Vagina (tissue), 2 donors: ENCODE measurements at regions not wholly inside any gene's neighbourhood (a gene's known extent, or its start where the extent isn't known, plus 50 kb on each side); places are given as distances from the start of the nearest gene placed in this dataset.

Experiments used
- DNase-seq, 2 donors: peaks; one replicate each; pipeline ENCODE4 v3.0.0-alpha.2; 2017; ENCODE audit errors: extremely low spot score in 2 of 2
- H3K27ac ChIP-seq: fragments of 200-600 bp; sonication (generic); one replicate; pipeline ENCODE4 v1.5.1; 2019
- H3K27me3 ChIP-seq: fragments of 200-600 bp; sonication (generic); one replicate; pipeline ENCODE4 v1.5.1; 2019
- H3K36me3 ChIP-seq, 2 donors: fragments of 200-600 bp; sonication (generic); one replicate each; pipeline ENCODE4 v1.5.1; 2017 to 2019
- H3K4me1 ChIP-seq: fragments of 200-600 bp; sonication (generic); one replicate; pipeline ENCODE4 v1.5.1; 2019
- H3K4me3 ChIP-seq, 2 donors: fragments of 200-600 bp; sonication (generic); 1 replicate in 1 of 2; 2 replicates in 1 of 2; pipeline ENCODE4 v1.5.1; 2016 to 2019
- H3K9me3 ChIP-seq: fragments of 200-600 bp; sonication (generic); one replicate; pipeline ENCODE4 v1.5.1; 2019
- POLR2A ChIP-seq, 2 donors: fragments of 450-650 bp; IDR thresholded peaks; one replicate each; pipeline ENCODE4 v1.6.1; 2017; ENCODE audit warnings: antibody characterized with exemption in 2 of 2, mild to moderate bottlenecking in 2 of 2, moderate library complexity in 2 of 2
- POLR2AphosphoS5 ChIP-seq, 2 donors: sonication (generic); formaldehyde crosslinking; IDR thresholded peaks; one replicate each; pipeline ENCODE4 v1.9.0; 2017; ENCODE audit warnings: antibody characterized with exemption in 2 of 2, mild to moderate bottlenecking in 2 of 2, low read depth in 1 of 2; ENCODE audit not compliant: insufficient read depth in 1 of 2
- intact Hi-C: fragments of 100-400 bp; cut with DNase I; formaldehyde crosslinking; loops from one replicate; pipeline ENCODE4 v1.15.1; 2023
- TF ChIP-seq, protein P1 (sequence below), 3 experiments: fragments of 450-650 bp in 2 of 3; fragments of 200-600 bp in 1 of 3; sonication (generic) in 1 of 3; IDR thresholded peaks; one replicate each; pipeline ENCODE4 v1.5.1; 2017 to 2019; ENCODE audit warnings: antibody characterized with exemption in 3 of 3, mild to moderate bottlenecking in 2 of 3, moderate library complexity in 2 of 3

DNA sequence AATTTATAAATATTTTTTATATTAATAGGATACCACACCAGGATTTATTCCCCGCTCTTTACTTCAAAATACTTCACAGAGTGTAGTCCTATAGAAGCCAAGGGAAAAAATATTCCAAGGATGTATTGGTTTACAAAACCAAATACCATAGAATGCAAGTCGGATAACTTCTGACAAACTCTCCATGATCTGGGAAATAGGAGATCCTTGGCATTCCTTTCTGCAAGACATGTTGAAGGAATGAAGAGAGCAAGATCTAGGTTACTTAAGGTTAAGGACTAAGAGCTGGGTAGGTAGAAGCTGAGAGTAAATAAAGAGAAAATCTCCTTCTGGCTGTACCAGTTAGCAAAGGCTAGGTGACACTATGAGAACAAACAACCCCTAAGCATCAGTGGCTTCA, 141.2 kb downstream of the LRATD1 start:
- Histone ChIP-seq H3K27me3 (no peaks in the 10 kb centered on the region), H3K4me1 (no peaks in the 10 kb centered on the region), H3K36me3 (no peaks in the 10 kb centered on the region), H3K27ac (no peak overlapping the region), H3K9me3 (no peaks in the 10 kb centered on the region), H3K4me3 (no peak overlapping the region)
- TF ChIP-seq, protein P1, sequence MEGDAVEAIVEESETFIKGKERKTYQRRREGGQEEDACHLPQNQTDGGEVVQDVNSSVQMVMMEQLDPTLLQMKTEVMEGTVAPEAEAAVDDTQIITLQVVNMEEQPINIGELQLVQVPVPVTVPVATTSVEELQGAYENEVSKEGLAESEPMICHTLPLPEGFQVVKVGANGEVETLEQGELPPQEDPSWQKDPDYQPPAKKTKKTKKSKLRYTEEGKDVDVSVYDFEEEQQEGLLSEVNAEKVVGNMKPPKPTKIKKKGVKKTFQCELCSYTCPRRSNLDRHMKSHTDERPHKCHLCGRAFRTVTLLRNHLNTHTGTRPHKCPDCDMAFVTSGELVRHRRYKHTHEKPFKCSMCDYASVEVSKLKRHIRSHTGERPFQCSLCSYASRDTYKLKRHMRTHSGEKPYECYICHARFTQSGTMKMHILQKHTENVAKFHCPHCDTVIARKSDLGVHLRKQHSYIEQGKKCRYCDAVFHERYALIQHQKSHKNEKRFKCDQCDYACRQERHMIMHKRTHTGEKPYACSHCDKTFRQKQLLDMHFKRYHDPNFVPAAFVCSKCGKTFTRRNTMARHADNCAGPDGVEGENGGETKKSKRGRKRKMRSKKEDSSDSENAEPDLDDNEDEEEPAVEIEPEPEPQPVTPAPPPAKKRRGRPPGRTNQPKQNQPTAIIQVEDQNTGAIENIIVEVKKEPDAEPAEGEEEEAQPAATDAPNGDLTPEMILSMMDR (IDR thresholded peaks at IDR 0.05): no peak
- no peak for TF ChIP-seq POLR2AphosphoS5 (IDR thresholded peaks at IDR 0.05; ENCODE audit: insufficient read depth in 1 of 2, low read depth in 1 of 2)
- no peak for TF ChIP-seq POLR2A (IDR thresholded peaks at IDR 0.05)
- DNase-seq: no peak
- intact Hi-C loops: no loop called here

- no peak for DNase-seq
- H3K4me3 ChIP-seq: no peak overlapping the region
- no peaks in the 10 kb centered on the region for H3K36me3 ChIP-seq
- intact Hi-C loops: no loop called here
- no peaks in the 10 kb centered on the region for H3K9me3 ChIP-seq
- no peak overlapping the region for H3K27ac ChIP-seq
- no peaks in the 10 kb centered on the region for H3K4me1 ChIP-seq
- TF ChIP-seq POLR2A (IDR thresholded peaks at IDR 0.05): no peak
- H3K27me3 ChIP-seq: no peaks in the 10 kb centered on the region
Measured at GRCh38 chr2:14774436-14774968, 142.0 kb downstream of the LRATD1 start.

DNA sequence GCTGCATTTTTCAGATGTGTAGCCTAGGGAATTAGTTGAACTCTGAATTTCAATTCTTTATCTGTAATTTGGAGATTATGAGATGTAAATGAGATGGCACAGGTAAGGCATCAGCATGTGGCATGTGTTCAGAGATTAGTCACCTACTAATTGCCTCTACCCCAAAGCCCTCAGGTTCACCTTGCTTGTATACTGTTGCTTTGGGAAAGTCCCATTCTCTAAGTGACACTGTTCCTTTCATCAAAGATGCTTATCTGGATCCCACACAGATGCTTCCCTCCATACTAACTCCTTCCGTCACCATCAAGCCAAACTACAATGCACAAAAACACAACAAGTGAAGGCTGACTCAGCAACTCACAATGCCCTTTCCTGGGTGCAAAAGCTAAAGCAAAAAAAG, 143.7 kb downstream of the LRATD1 start:
- Histone ChIP-seq H3K27me3 (no peaks in the 10 kb centered on the region), H3K4me3 (no peak overlapping the region), H3K9me3 (no peaks in the 10 kb centered on the region), H3K27ac (no peak overlapping the region), H3K4me1 (no peaks in the 10 kb centered on the region), H3K36me3 (no peaks in the 10 kb centered on the region)
- DNase-seq: no peak
- TF ChIP-seq POLR2AphosphoS5 (IDR thresholded peaks at IDR 0.05; ENCODE audit: insufficient read depth in 1 of 2, low read depth in 1 of 2): no peak
- TF ChIP-seq, protein P1 (IDR thresholded peaks at IDR 0.05): no peak
- intact Hi-C loops: no loop called here

GRCh38 chr2:14778015-14778414, 145.5 kb downstream of the LRATD1 start:
- intact Hi-C loops: no loop called here
- Histone ChIP-seq H3K27me3 (no peaks in the 10 kb centered on the region), H3K4me3 (no peak overlapping the region), H3K36me3 (no peaks in the 10 kb centered on the region), H3K4me1 (no peaks in the 10 kb centered on the region), H3K27ac (no peak overlapping the region), H3K9me3 (no peaks in the 10 kb centered on the region)
- no peak for DNase-seq
- TF ChIP-seq, protein P1 (IDR thresholded peaks at IDR 0.05): no peak
- TF ChIP-seq POLR2A (IDR thresholded peaks at IDR 0.05) (no peak), POLR2AphosphoS5 (IDR thresholded peaks at IDR 0.05; ENCODE audit: insufficient read depth in 1 of 2, low read depth in 1 of 2) (no peak)

GRCh38 chr2:14779252-14779651, 146.7 kb downstream of the LRATD1 start:
- H3K4me1 ChIP-seq: no peaks in the 10 kb centered on the region
- no peaks in the 10 kb centered on the region for H3K27me3 ChIP-seq
- H3K27ac ChIP-seq: no peak overlapping the region
- H3K36me3 ChIP-seq: no peaks in the 10 kb centered on the region
- intact Hi-C loops: no loop called here
- H3K9me3 ChIP-seq: no peaks in the 10 kb centered on the region
- no peak for DNase-seq
- TF ChIP-seq POLR2A (IDR thresholded peaks at IDR 0.05) (no peak), POLR2AphosphoS5 (IDR thresholded peaks at IDR 0.05; ENCODE audit: insufficient read depth in 1 of 2, low read depth in 1 of 2) (no peak)
- TF ChIP-seq, protein P1 (IDR thresholded peaks at IDR 0.05): no peak
- H3K4me3 ChIP-seq: no peak overlapping the region
